MM.1S (cell line): ENCODE measurements at regions not wholly inside any gene's neighbourhood (a gene's known extent, or its start where the extent isn't known, plus 50 kb on each side); places are given as distances from the start of the nearest gene placed in this dataset.

Source experiments
- CTCF ChIP-seq: fragments of 300-600 bp; sonication (generic); IDR thresholded peaks from 2 replicates; pipeline ENCODE4 v1.5.1; 2016; ENCODE audit warnings: antibody characterized with exemption, low read length, mixed read lengths
- EZH2 ChIP-seq: fragments of 300-600 bp; sonication (generic); optimal IDR thresholded peaks from 2 replicates; pipeline ENCODE3; 2017; ENCODE audit warnings: low read depth, mild to moderate bottlenecking, antibody characterized with exemption, low read length, mixed read lengths
- EZH2phosphoT487 ChIP-seq: fragments of 300-600 bp; sonication (generic); IDR thresholded peaks from 2 replicates; pipeline ENCODE4 v1.6.1; 2018; ENCODE audit warnings: antibody characterized with exemption, low read length

GRCh38 chr18:35776473-35776872 lies 194.9 kb downstream of the GALNT1 start:
- TF ChIP-seq CTCF: no peak
- TF ChIP-seq EZH2phosphoT487: no peak
- no peak for TF ChIP-seq EZH2
